HepG2 (cell line): ENCODE measurements at regions not wholly inside any gene's neighbourhood (a gene's known extent, or its start where the extent isn't known, plus 50 kb on each side); places are given as distances from the start of the nearest gene placed in this dataset.

Experiments
- ATAC-seq: fragments of 200-7000 bp; cut with Tn5 transposase; 3 replicates; pipeline ENCODE4 v1.9.1; 2020; ENCODE audit warnings: mild to moderate bottlenecking, moderate library complexity
- BruUV-seq: library from RNA; stranded (reverse); fragments of 400-500 nt; replicated peaks from 2 replicates; lab custom pipeline; 2021; lab: Mats Ljungman, UMichigan
- CTCF ChIA-PET: fragments of 300-600 bp; formaldehyde crosslinking; extraction: SDS; loops from one replicate; lab custom pipeline; 2021; ENCODE audit warnings: low total read pairs, inconsistent platforms, low intra/inter-chr PET ratio; lab: Yijun Ruan, JAX
- POLR2A ChIA-PET: fragments of 350-600 bp; sonication (Branson Sonifier 250); formaldehyde crosslinking; loops from one replicate; lab custom pipeline; 2020; ENCODE audit warnings: antibody characterized with exemption, inconsistent platforms; lab: Yijun Ruan, JAX
- DNase-seq: peaks from one replicate; pipeline ENCODE4 v3.0.0-alpha.2; 2015; ENCODE audit warnings: low spot score
- FAIRE-seq: peaks from 3 replicates; lab custom pipeline; 2011; peaks lifted over from hg19 to GRCh38; lab: Jason Lieb, UNC
- H2AFZ ChIP-seq: one replicate; pipeline ENCODE4 v1.6.1; 2011; ENCODE audit warnings: low read length, inconsistent platforms
- H3K27ac ChIP-seq: fragments of 300-600 bp; 3 replicates; pipeline ENCODE4 v1.8.0; 2011; ENCODE audit warnings: mixed run types, mild to moderate bottlenecking, mixed read lengths, low read length, inconsistent platforms; ENCODE audit not compliant: insufficient read depth; ENCODE audit errors: extremely low read length
- H3K27me3 ChIP-seq, 2 experiments: fragments of 200-600 bp in 1 of 2; 2 replicates in 1 of 2; 3 replicates in 1 of 2; pipeline versions ENCODE4 v1.6.0 to v1.8.0; 2011; ENCODE audit warnings: low read length in 2 of 2, mild to moderate bottlenecking in 2 of 2, moderate library complexity in 2 of 2, inconsistent platforms in 1 of 2; ENCODE audit not compliant: insufficient read depth in 2 of 2, control insufficient read depth in 1 of 2
- H3K36me3 ChIP-seq, 2 experiments: fragments of 200-600 bp in 1 of 2; replicated peaks in 1 of 2; 2 replicates in 1 of 2; 3 replicates in 1 of 2; pipeline versions ENCODE4 v1.5.1 to v1.8.0; 2011; ENCODE audit warnings: low read length in 2 of 2, inconsistent platforms in 1 of 2; ENCODE audit not compliant: insufficient read depth in 2 of 2, control insufficient read depth in 1 of 2
- H3K4me1 ChIP-seq: 2 replicates; pipeline ENCODE4 v1.5.1; 2012; ENCODE audit warnings: low read length, inconsistent platforms; ENCODE audit not compliant: insufficient read depth
- H3K4me2 ChIP-seq: 2 replicates; pipeline ENCODE4 v1.6.0; 2011; ENCODE audit warnings: low read depth, low read length, inconsistent platforms
- H3K4me3 ChIP-seq, 3 experiments: fragments of 200-600 bp in 1 of 3; sonication (generic), shearing (Covaris generic) in 1 of 3; replicated peaks in 1 of 3; 2 replicates each; pipeline ENCODE4 v1.5.1; 2011 to 2016; ENCODE audit warnings: low read length in 3 of 3, inconsistent platforms in 2 of 3, low read depth in 2 of 3, mild to moderate bottlenecking in 2 of 3, control low read depth in 1 of 3, mixed read lengths in 1 of 3; ENCODE audit not compliant: insufficient read depth in 1 of 3
- H3K79me2 ChIP-seq: one replicate; pipeline ENCODE4 v1.6.1; 2011; ENCODE audit warnings: low read length, inconsistent platforms; ENCODE audit not compliant: insufficient read depth
- H3K9ac ChIP-seq: 2 replicates; pipeline ENCODE4 v1.6.0; 2011; ENCODE audit warnings: mild to moderate bottlenecking, low read depth, low read length, inconsistent platforms; ENCODE audit not compliant: insufficient read depth
- H3K9me3 ChIP-seq: 2 replicates; pipeline ENCODE4 v1.5.1; 2012; ENCODE audit warnings: mild to moderate bottlenecking, low read length
- H4K20me1 ChIP-seq: 2 replicates; pipeline ENCODE4 v1.6.0; 2011; ENCODE audit warnings: inconsistent platforms, mild to moderate bottlenecking, low read length, moderate library complexity; ENCODE audit not compliant: insufficient read depth
- DMAP1 ChIP-seq: IDR thresholded peaks from 2 replicates; pipeline ENCODE4 v1.6.1; 2016
- DNMT3B ChIP-seq: conservative IDR thresholded peaks from 2 replicates; pipeline ENCODE4 v1.6.1; 2016; ENCODE audit warnings: missing biosample characterization, control low read depth
- FOXA1 ChIP-seq, 2 experiments: fragments of 450-650 bp in 1 of 2; sonication (generic) in 1 of 2; formaldehyde crosslinking in 1 of 2; IDR thresholded peaks; 2 replicates each; pipeline versions ENCODE4 v1.4.0 to v1.6.1; 2016 to 2020; ENCODE audit warnings: missing genetic modification reagents in 1 of 2
- HIVEP1 ChIP-seq: sonication (generic); formaldehyde crosslinking; IDR thresholded peaks from 2 replicates; pipeline ENCODE4 v1.4.0; 2020; ENCODE audit warnings: mild to moderate bottlenecking, missing genetic modification reagents
- SMAD1 ChIP-seq: sonication (generic); formaldehyde crosslinking; IDR thresholded peaks from 2 replicates; pipeline ENCODE4 v1.4.0; 2020; ENCODE audit warnings: missing genetic modification reagents, low read depth, mild to moderate bottlenecking, borderline replicate concordance
- ZNF230 ChIP-seq: sonication (generic); formaldehyde crosslinking; IDR thresholded peaks from 2 replicates; pipeline ENCODE4 v1.4.0; 2020; ENCODE audit warnings: mild to moderate bottlenecking, missing genetic modification reagents
- ZNF761 ChIP-seq: sonication (generic); formaldehyde crosslinking; conservative IDR thresholded peaks from 2 replicates; pipeline ENCODE4 v1.4.0; 2020; ENCODE audit warnings: mild to moderate bottlenecking, missing genetic modification reagents
- ZNF850 ChIP-seq: sonication (generic); formaldehyde crosslinking; conservative IDR thresholded peaks from 2 replicates; pipeline ENCODE4 v1.9.0; 2021; ENCODE audit warnings: mild to moderate bottlenecking, missing genetic modification reagents
- WGBS: methylation state at CpG from one replicate; pipeline ENCODE4 v1.1.6; 2017; ENCODE audit warnings: low lambda C conversion rate; 5-methylcytosine and 5-hydroxymethylcytosine counted together
- in situ Hi-C: cut with HindIII; loops from 2 replicates; pipeline ENCODE4 v1.10.0; 2017; ENCODE audit warnings: low pct_unique_long_range_greater_than_20kb; ENCODE audit not compliant: extremely low pct_ligation_motif_present
- intact Hi-C: fragments of 100-400 bp; cut with micrococcal nuclease; formaldehyde crosslinking; loops from one replicate; pipeline ENCODE4 v1.10.0; 2022; ENCODE audit not compliant: unreplicated experiment
- TF ChIP-seq, protein P1 (sequence below): sonication (generic); formaldehyde crosslinking; IDR thresholded peaks from 2 replicates; pipeline ENCODE4 v1.5.0; 2020; ENCODE audit warnings: mild to moderate bottlenecking, missing genetic modification reagents, borderline replicate concordance

DNA sequence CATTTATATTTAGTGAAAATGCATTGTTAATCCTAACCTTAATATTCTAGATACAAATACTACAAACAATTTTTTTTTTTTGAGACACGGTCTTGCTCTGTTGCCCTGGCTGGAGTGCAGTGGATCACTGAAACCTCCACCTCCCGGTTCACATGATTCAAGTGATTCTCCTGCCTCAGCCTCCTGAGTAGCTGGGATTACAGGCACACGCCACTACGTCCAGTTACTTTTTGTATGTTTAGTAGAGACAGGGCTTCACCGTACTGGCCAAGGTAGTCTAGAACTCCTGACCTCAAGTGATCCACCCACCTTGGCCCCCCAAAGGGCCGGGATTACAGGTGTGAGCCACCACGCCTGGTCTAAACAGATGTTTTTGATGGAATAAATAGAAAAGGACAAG is 361.5 kb upstream of the NECTIN3 start (continued):
- TF ChIP-seq ZNF850 (CRISPR knock-in tag), result no peak
- no peak for TF ChIP-seq SMAD1 (CRISPR knock-in tag)
- no peak for TF ChIP-seq ZNF230 (CRISPR knock-in tag)

DNA sequence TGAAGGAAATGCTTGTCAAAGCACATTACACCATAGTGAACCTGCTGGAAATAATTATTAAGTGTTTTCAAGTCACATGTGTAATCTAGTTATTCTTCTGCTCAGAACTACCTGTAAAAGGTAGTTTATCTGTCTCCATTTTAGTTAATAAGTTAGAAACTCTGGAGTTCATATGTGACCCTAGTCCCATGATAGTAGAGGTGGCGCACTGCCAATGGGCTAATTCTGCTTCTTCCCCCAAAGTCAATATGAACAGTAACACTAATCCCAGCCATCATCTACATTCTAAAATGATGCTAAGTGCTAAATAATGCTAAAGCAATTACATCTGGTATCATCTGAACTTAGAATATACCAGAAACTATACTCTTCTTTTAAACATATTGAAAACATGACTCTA is 361.0 kb upstream of the NECTIN3 start:
- Histone ChIP-seq H3K9ac (no peak overlapping the region), H3K4me3 (no peak overlapping the region), H4K20me1 (no peaks in the 10 kb centered on the region), H3K4me2 (no peak overlapping the region), H3K27ac (no peak overlapping the region), H3K4me1 (peaks cover 18% of the 10 kb centered on the region), H2AFZ (no peak overlapping the region), H3K79me2 (no peaks in the 10 kb centered on the region), H3K9me3 (no peaks in the 10 kb centered on the region), H3K36me3 (no peaks in the 10 kb centered on the region), H3K27me3 (no peaks in the 10 kb centered on the region)
- ChIA-PET POLR2A (no interaction called here), CTCF (no interaction called here)
- no peak for DNase-seq
- ATAC-seq, result no peak
- intact Hi-C loops (loop anchor here (5.0 kb wide), 1 partner anchor 187 kb away; no protein-coding TSS in a partner anchor), in situ Hi-C loops (no loop called here)
- BruUV-seq, result no TSS peak
- FAIRE-seq, result no peak
- 71% methylated on average over 1 of the region's 1 CpG for WGBS
- no peak for TF ChIP-seq DNMT3B (CRISPR knock-in tag)
- TF ChIP-seq FOXA1 (IDR thresholded peaks at IDR 0.05), result no peak
- TF ChIP-seq FOXA1 (CRISPR knock-in tag; IDR thresholded peaks at IDR 0.05), result 0 out of 2 replicates have a peak, but pooled peaks have one; percentile 13
- no peak for TF ChIP-seq HIVEP1 (CRISPR knock-in tag)
- TF ChIP-seq DMAP1 (CRISPR knock-in tag), result no peak
- TF ChIP-seq, protein P1, sequence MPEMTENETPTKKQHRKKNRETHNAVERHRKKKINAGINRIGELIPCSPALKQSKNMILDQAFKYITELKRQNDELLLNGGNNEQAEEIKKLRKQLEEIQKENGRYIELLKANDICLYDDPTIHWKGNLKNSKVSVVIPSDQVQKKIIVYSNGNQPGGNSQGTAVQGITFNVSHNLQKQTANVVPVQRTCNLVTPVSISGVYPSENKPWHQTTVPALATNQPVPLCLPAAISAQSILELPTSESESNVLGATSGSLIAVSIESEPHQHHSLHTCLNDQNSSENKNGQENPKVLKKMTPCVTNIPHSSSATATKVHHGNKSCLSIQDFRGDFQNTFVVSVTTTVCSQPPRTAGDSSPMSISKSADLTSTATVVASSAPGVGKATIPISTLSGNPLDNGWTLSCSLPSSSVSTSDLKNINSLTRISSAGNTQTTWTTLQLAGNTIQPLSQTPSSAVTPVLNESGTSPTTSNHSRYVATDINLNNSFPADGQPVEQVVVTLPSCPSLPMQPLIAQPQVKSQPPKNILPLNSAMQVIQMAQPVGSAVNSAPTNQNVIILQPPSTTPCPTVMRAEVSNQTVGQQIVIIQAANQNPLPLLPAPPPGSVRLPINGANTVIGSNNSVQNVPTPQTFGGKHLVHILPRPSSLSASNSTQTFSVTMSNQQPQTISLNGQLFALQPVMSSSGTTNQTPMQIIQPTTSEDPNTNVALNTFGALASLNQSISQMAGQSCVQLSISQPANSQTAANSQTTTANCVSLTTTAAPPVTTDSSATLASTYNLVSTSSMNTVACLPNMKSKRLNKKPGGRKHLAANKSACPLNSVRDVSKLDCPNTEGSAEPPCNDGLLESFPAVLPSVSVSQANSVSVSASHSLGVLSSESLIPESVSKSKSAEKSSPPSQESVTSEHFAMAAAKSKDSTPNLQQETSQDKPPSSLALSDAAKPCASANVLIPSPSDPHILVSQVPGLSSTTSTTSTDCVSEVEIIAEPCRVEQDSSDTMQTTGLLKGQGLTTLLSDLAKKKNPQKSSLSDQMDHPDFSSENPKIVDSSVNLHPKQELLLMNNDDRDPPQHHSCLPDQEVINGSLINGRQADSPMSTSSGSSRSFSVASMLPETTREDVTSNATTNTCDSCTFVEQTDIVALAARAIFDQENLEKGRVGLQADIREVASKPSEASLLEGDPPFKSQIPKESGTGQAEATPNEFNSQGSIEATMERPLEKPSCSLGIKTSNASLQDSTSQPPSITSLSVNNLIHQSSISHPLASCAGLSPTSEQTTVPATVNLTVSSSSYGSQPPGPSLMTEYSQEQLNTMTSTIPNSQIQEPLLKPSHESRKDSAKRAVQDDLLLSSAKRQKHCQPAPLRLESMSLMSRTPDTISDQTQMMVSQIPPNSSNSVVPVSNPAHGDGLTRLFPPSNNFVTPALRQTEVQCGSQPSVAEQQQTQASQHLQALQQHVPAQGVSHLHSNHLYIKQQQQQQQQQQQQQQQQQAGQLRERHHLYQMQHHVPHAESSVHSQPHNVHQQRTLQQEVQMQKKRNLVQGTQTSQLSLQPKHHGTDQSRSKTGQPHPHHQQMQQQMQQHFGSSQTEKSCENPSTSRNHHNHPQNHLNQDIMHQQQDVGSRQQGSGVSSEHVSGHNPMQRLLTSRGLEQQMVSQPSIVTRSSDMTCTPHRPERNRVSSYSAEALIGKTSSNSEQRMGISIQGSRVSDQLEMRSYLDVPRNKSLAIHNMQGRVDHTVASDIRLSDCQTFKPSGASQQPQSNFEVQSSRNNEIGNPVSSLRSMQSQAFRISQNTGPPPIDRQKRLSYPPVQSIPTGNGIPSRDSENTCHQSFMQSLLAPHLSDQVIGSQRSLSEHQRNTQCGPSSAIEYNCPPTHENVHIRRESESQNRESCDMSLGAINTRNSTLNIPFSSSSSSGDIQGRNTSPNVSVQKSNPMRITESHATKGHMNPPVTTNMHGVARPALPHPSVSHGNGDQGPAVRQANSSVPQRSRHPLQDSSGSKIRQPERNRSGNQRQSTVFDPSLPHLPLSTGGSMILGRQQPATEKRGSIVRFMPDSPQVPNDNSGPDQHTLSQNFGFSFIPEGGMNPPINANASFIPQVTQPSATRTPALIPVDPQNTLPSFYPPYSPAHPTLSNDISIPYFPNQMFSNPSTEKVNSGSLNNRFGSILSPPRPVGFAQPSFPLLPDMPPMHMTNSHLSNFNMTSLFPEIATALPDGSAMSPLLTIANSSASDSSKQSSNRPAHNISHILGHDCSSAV (CRISPR knock-in tag), result no peak
- no peak for TF ChIP-seq ZNF761
